ENCODE measurements at regions not wholly inside any gene's neighbourhood (a gene's known extent, or its start where the extent isn't known, plus 50 kb on each side); places are given as distances from the start of the nearest gene placed in this dataset.

DNA sequence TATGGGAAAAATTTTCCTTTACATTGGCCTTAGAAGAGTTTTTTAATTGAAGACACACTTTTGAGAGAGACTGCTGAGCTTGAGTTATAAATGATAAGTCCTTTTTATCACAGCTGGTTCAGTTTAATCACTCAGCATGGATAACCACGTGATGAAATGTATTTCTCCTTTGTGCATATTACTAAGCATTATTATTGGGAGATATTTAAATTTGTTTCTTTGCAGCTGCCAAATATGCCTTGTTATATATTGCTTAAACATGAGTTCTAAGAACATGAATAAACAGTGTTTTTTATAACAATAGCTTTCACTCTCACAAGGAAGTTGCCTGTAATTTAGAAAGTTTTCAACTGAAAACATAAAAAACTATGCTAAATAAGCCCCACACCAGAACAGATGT lies 293.5 kb upstream of the LRFN5 start:
- H3K9me3 ChIP-seq, result no peaks in the 10 kb centered on the region
- H3K27ac ChIP-seq, result no peak overlapping the region
- no peaks in the 10 kb centered on the region for H3K4me1 ChIP-seq
- H3K4me3 ChIP-seq, result no peak overlapping the region
- H3K36me3 ChIP-seq (ENCODE audit: insufficient read depth in 1 of 2, low read depth in 1 of 2), result no peaks in the 10 kb centered on the region
- H3K27me3 ChIP-seq (ENCODE audit: insufficient read depth in 3 of 3, low read length in 2 of 3), result no peaks in the 10 kb centered on the region
- TF ChIP-seq, protein P1, sequence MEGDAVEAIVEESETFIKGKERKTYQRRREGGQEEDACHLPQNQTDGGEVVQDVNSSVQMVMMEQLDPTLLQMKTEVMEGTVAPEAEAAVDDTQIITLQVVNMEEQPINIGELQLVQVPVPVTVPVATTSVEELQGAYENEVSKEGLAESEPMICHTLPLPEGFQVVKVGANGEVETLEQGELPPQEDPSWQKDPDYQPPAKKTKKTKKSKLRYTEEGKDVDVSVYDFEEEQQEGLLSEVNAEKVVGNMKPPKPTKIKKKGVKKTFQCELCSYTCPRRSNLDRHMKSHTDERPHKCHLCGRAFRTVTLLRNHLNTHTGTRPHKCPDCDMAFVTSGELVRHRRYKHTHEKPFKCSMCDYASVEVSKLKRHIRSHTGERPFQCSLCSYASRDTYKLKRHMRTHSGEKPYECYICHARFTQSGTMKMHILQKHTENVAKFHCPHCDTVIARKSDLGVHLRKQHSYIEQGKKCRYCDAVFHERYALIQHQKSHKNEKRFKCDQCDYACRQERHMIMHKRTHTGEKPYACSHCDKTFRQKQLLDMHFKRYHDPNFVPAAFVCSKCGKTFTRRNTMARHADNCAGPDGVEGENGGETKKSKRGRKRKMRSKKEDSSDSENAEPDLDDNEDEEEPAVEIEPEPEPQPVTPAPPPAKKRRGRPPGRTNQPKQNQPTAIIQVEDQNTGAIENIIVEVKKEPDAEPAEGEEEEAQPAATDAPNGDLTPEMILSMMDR (IDR thresholded peaks at IDR 0.05), result no peak
- ATAC-seq (no peak), DNase-seq (no peak)
- intact Hi-C loops (cut with DNase I), result no loop called here
- WGBS, 3 donors, result 30 to 37% (median 35%) methylated on average over 1 of the region's 1 CpG

DNA sequence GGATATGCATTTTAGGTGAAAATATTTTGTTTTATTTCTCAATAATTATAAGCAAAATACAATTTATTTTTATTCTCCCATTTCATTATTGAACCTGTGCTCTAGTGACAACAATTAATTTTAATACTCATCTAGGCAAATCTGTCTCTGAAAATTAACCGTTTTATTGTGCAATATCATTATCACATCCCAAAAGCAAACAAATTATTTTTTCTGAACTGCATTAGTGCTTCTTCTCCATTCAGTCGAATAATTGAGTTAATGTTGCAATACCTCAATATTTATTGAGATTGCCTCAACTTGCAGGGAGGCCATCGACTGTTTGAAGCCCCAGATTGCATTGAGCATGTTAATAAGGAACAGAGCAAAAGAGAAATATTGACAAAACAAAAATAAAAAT lies 303.2 kb upstream of the LRFN5 start:
- 79 to 84% (median 81%) methylated on average over 3 of the region's 3 CpGs for WGBS, 3 donors
- DNase-seq (no peak), ATAC-seq (no peak)
- intact Hi-C loops (cut with DNase I), result no loop called here
- Histone ChIP-seq H3K4me3 (no peak overlapping the region), H3K9me3 (no peaks in the 10 kb centered on the region), H3K27ac (no peak overlapping the region), H3K27me3 (ENCODE audit: insufficient read depth in 3 of 3, low read length in 2 of 3) (no peaks in the 10 kb centered on the region), H3K36me3 (ENCODE audit: insufficient read depth in 1 of 2, low read depth in 1 of 2) (no peaks in the 10 kb centered on the region), H3K4me1 (no peaks in the 10 kb centered on the region)
- TF ChIP-seq, protein P1 (IDR thresholded peaks at IDR 0.05), result no peak

DNA sequence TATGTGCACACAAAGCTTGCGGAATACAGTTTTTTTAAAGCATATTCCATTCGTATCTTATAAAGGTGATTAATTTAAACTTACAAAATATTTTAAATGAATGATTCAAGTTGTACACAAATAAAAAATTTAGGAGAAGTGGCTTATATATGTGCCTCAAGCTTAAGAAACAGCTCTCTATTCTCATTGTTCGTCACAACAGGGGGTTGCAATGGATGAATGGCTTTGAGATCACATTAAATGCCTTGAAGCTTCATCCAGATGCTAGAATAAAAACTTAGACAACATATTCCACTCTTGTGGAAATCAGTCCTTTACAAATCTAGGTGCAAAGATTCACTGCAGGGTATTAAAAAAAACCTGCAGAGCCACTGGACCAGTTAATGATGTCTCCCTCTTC lies 303.9 kb upstream of the LRFN5 start:
- no peaks in the 10 kb centered on the region for H3K27me3 ChIP-seq (ENCODE audit: insufficient read depth in 3 of 3, low read length in 2 of 3)
- DNase-seq (no peak), ATAC-seq (no peak)
- H3K27ac ChIP-seq, result no peak overlapping the region
- WGBS, 3 donors, result 86 to 92% (median 89%) methylated on average over 3 of the region's 3 CpGs
- no peaks in the 10 kb centered on the region for H3K9me3 ChIP-seq
- no peak overlapping the region for H3K4me3 ChIP-seq
- H3K4me1 ChIP-seq, result no peaks in the 10 kb centered on the region
- H3K36me3 ChIP-seq (ENCODE audit: insufficient read depth in 1 of 2, low read depth in 1 of 2), result no peaks in the 10 kb centered on the region
- TF ChIP-seq, protein P1 (IDR thresholded peaks at IDR 0.05), result no peak
- intact Hi-C loops (cut with DNase I), result no loop called here

DNA sequence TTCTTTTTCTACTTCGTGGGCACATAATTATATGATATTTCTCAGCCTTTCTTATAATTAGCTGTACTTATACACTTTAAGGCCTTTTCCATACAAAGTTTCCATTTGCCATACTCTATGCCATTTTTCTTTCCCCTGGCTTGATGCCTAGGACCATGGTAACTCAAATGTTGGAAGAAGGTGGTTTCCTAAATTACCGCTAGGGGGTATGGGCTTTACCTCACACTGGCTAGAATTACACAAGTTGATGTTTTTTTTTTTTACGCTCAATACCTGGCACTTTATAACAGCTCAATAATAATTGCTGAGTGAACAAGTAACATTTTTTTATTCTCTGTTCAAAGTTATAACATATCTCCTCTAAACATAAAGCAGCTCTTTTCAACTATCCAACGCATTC lies 306.8 kb upstream of the LRFN5 start:
- DNase-seq (no peak), ATAC-seq (no peak)
- Histone ChIP-seq H3K9me3 (no peaks in the 10 kb centered on the region), H3K4me1 (no peaks in the 10 kb centered on the region), H3K27ac (no peak overlapping the region), H3K36me3 (ENCODE audit: insufficient read depth in 1 of 2, low read depth in 1 of 2) (no peaks in the 10 kb centered on the region), H3K27me3 (ENCODE audit: insufficient read depth in 3 of 3, low read length in 2 of 3) (no peaks in the 10 kb centered on the region), H3K4me3 (no peak overlapping the region)
- WGBS, 3 donors, result 80 to 84% (median 83%) methylated on average over 4 of the region's 4 CpGs
- intact Hi-C loops (cut with DNase I), result no loop called here
- TF ChIP-seq, protein P1 (IDR thresholded peaks at IDR 0.05), result no peak

DNA sequence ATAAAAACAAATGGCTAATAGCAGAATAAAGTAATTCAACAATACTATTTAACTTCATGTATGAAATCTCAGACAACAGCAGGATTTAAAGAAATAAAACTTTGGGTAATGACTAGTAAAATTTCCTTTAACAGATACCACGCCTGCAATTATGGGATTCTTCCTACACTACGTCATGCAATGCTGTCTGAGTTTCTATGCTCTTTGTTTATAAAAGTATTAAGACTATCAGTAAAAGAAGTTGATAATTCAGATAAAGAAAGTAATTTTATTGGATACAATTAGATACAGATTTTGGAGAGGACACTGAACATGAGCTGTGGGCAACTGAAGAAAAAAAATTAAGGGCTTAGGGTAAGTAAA lies 308.4 kb upstream of the LRFN5 start:
- no peaks in the 10 kb centered on the region for H3K27me3 ChIP-seq (ENCODE audit: insufficient read depth in 3 of 3, low read length in 2 of 3)
- intact Hi-C loops (cut with DNase I), result no loop called here
- TF ChIP-seq, protein P1 (IDR thresholded peaks at IDR 0.05), result no peak
- H3K4me1 ChIP-seq, result no peaks in the 10 kb centered on the region
- H3K27ac ChIP-seq, result no peak overlapping the region
- H3K36me3 ChIP-seq (ENCODE audit: insufficient read depth in 1 of 2, low read depth in 1 of 2), result no peaks in the 10 kb centered on the region
- no peaks in the 10 kb centered on the region for H3K9me3 ChIP-seq
- DNase-seq (no peak), ATAC-seq (no peak)
- WGBS, 3 donors, result 73 to 91% (median 85%) methylated on average over 2 of the region's 2 CpGs
- no peak overlapping the region for H3K4me3 ChIP-seq
